ENCODE measurements at regions not wholly inside any gene's neighbourhood (a gene's known extent, or its start where the extent isn't known, plus 50 kb on each side); places are given as distances from the start of the nearest gene placed in this dataset.

DNA sequence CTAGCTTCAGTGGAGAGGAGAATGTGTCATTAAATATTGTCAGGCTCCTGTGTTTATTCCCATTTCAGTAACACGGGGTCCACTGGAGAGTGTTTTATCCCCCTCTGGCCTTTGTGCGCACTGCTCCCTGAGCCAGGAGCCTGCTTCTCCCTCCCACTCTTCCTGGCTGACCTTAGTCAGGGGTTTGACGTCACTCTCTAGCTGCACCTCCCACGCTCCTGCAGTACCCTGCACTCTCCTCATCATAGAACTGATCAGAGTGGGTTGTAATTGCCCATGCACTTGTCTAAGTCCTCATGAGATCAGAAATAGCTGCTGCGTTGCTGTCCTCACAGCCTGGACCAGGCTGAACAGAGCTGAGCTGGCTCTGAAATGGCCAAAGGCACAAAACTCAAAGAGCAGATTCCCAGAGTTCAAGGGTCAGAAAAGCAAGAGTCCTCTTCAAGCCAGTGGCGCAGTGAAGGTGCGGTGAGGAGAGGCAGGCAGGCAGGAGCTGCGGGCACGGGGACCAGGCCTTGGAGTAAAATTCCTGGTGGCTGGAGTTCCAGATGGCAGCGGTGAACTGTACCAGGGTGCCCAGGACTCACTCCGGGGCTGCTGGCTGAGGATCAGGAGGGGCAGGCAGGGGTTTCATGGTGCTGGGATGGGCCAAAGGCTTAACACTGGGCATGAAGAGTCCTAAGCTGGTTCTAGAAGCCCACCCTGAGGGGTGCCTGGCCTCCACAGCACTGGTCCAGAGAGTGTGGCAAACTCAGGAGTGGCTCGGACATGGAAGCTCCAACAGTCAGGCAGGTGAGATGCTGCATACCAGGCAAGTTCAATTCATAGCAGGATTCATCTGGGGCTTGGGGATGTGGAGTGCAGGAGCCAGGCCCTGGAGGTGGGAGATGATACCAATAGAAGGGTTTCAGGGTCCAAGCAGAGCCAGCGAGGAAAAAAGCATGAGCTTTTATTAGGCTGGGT lies 170.9 kb downstream of the SCP2D1 start:
- Histone ChIP-seq H3K36me3 (ENCODE audit: control insufficient read depth in 4 of 4, insufficient read depth in 4 of 4, low read length in 4 of 4) (no peaks in the 10 kb centered on the region), H3K9me3 (ENCODE audit: control insufficient read depth in 4 of 4, insufficient read depth in 3 of 4, low read length in 3 of 4) (peaks cover 0 to 5% (median 0%) of the 10 kb centered on the region in 4 donors), H3K9ac (ENCODE audit: insufficient read depth in 1 of 2, low read length in 2 of 2) (no peak overlapping the region), H3K4me1 (ENCODE audit: control insufficient read depth in 5 of 5, insufficient read depth in 5 of 5, low read length in 5 of 5) (peaks cover 0 to 2% (median 0%) of the 10 kb centered on the region in 5 donors), H3K4me3 (peak overlapping the region; percentile 12), H3K27me3 (ENCODE audit: control insufficient read depth in 3 of 3, insufficient read depth in 3 of 3, low read length in 2 of 3) (no peaks in the 10 kb centered on the region), H3K27ac (ENCODE audit: low read depth in 1 of 2, low read length in 1 of 2) (no peak overlapping the region)
- TF ChIP-seq, protein P1, sequence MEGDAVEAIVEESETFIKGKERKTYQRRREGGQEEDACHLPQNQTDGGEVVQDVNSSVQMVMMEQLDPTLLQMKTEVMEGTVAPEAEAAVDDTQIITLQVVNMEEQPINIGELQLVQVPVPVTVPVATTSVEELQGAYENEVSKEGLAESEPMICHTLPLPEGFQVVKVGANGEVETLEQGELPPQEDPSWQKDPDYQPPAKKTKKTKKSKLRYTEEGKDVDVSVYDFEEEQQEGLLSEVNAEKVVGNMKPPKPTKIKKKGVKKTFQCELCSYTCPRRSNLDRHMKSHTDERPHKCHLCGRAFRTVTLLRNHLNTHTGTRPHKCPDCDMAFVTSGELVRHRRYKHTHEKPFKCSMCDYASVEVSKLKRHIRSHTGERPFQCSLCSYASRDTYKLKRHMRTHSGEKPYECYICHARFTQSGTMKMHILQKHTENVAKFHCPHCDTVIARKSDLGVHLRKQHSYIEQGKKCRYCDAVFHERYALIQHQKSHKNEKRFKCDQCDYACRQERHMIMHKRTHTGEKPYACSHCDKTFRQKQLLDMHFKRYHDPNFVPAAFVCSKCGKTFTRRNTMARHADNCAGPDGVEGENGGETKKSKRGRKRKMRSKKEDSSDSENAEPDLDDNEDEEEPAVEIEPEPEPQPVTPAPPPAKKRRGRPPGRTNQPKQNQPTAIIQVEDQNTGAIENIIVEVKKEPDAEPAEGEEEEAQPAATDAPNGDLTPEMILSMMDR (IDR thresholded peaks at IDR 0.05; ENCODE audit: control extremely low read depth, extremely low read depth), result no peak
- 69 to 86% methylated on average over 13 of the region's 13 CpGs for WGBS, 2 donors
- ATAC-seq (ENCODE audit: insufficient read depth, low FRiP score), result peak; percentile 21
- DNase-seq, result no peak

DNA sequence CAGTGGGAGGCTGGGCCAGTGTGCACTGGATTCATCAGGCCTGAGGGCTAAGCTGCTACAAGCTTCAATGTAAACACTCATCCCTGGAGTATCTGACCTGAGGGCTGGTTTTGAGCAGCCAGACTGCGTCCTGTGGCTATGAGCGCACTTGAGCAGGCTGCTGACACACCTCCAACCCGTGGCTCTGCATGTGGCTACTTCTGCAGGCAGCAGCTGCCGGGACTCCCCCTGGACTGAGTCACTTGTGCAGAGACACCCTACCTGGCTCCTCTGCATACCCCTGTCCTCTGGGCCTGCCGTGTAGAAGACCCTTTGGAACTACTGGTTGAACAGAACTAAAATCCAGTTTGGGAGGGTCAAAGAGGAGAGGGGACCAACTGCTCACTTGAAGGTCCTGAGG lies 172.0 kb downstream of the SCP2D1 start:
- WGBS, 2 donors, result 77 to 93% methylated on average over 5 of the region's 5 CpGs
- H3K9me3 ChIP-seq (ENCODE audit: control insufficient read depth in 4 of 4, insufficient read depth in 3 of 4, low read length in 3 of 4), result peaks cover 0 to 7% (median 0%) of the 10 kb centered on the region in 4 donors
- H3K9ac ChIP-seq (ENCODE audit: insufficient read depth in 1 of 2, low read length in 2 of 2), result no peak overlapping the region
- DNase-seq, result no peak
- H3K4me1 ChIP-seq (ENCODE audit: control insufficient read depth in 5 of 5, insufficient read depth in 5 of 5, low read length in 5 of 5), result peaks cover 0 to 2% (median 0%) of the 10 kb centered on the region in 5 donors
- H3K36me3 ChIP-seq (ENCODE audit: control insufficient read depth in 4 of 4, insufficient read depth in 4 of 4, low read length in 4 of 4), result no peaks in the 10 kb centered on the region
- TF ChIP-seq, protein P1 (IDR thresholded peaks at IDR 0.05; ENCODE audit: control extremely low read depth, extremely low read depth), result no peak
- no peak overlapping the region for H3K27ac ChIP-seq (ENCODE audit: low read depth in 1 of 2, low read length in 1 of 2)
- H3K27me3 ChIP-seq (ENCODE audit: control insufficient read depth in 3 of 3, insufficient read depth in 3 of 3, low read length in 2 of 3), result no peaks in the 10 kb centered on the region
- H3K4me3 ChIP-seq, result no peak overlapping the region
- ATAC-seq (ENCODE audit: insufficient read depth, low FRiP score), result no peak

DNA sequence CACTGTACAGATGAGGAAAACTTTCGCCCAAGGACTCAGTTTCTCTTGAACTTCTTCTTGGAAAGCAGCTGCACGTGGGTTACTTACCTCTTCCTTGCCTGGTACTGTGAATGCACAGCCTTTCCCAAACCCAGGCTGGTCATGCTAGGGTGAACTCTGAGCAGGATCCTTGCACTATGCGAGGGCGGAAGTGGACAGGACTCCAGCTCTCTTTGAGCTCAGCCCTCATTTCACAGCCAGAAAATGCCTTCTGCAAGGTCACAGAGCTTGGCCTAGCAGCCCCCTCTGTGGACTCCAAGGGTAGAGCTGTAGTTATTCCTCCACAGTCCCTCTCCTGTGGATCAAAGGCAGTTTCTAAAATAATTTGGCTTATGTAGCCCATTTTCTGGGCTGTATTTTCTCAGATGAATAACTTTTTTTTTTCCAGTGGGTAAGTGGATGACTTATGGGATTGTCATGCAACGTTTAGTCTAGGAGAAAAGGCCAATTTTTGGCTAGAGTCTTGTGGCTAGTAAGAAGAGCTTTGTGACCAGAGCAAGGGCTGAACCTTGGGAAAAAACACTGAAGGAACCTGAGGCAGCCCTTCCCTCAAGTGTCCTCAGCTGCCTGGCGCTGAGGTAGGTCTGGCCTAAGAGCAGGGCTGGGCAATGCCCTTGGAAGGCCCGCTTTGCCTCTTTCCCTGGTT lies 172.7 kb downstream of the SCP2D1 start:
- Histone ChIP-seq H3K27ac (ENCODE audit: low read depth in 1 of 2, low read length in 1 of 2) (no peak overlapping the region), H3K36me3 (ENCODE audit: control insufficient read depth in 4 of 4, insufficient read depth in 4 of 4, low read length in 4 of 4) (no peaks in the 10 kb centered on the region), H3K9ac (ENCODE audit: insufficient read depth in 1 of 2, low read length in 2 of 2) (no peak overlapping the region), H3K27me3 (ENCODE audit: control insufficient read depth in 3 of 3, insufficient read depth in 3 of 3, low read length in 2 of 3) (no peaks in the 10 kb centered on the region), H3K9me3 (ENCODE audit: control insufficient read depth in 4 of 4, insufficient read depth in 3 of 4, low read length in 3 of 4) (peaks cover 0 to 7% (median 0%) of the 10 kb centered on the region in 4 donors), H3K4me1 (ENCODE audit: control insufficient read depth in 5 of 5, insufficient read depth in 5 of 5, low read length in 5 of 5) (peaks cover 0 to 2% (median 0%) of the 10 kb centered on the region in 5 donors), H3K4me3 (no peak overlapping the region)
- ATAC-seq (ENCODE audit: insufficient read depth, low FRiP score) (no peak), DNase-seq (no peak)
- 74 to 80% methylated on average over 7 of the region's 7 CpGs for WGBS, 2 donors
- TF ChIP-seq, protein P1 (IDR thresholded peaks at IDR 0.05; ENCODE audit: control extremely low read depth, extremely low read depth), result no peak
